GM19239 (cell line): ENCODE measurements at regions not wholly inside any gene's neighbourhood (a gene's known extent, or its start where the extent isn't known, plus 50 kb on each side); places are given as distances from the start of the nearest gene placed in this dataset.

Source experiments
- DNase-seq: peaks from one replicate; pipeline ENCODE4 v3.0.0; 2011; ENCODE audit warnings: low spot score; ENCODE audit not compliant: insufficient read length
- FAIRE-seq: peaks from 2 replicates; lab custom pipeline; 2011; peaks lifted over from hg19 to GRCh38; lab: Jason Lieb, UNC

DNA sequence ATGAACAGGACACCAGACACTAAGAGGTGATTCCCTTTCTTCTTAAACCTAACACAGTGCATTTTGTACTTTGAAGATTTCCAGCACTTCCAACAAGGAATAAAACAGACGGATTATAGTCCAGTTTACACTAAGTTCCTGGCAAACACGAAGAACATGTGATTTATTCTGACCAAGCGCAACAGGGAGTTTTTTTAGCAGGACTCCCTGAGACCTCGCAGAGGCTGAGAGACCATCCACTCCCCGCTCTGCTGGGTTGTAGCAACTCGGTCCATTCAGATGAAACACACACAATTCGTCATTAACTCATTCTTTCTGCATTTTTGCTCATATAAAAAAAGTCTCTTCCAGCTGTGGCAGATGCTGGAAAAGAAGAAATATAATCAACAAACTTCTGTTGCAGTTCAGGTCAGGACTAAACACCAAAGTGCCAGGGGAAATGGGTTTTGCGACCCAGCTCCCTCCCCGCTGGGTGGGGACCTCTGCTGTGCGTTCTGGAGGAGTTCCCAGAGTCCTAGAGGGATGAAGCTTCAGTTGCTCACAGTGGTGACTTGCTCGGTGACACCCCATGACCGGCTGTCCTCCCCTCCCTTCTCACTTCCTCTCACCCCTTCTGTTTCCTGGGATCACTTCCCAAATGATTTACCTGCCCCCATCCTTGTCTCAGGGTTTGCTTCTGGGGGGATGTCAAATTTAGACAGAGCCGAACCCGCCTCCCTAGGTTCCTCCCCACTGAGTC, 52.5 kb downstream of the KCNF1 start:
- no peak for FAIRE-seq
- no peak for DNase-seq

- DNase-seq: no peak
- FAIRE-seq: no peak
These were observed 53.6 kb downstream of the KCNF1 start for GRCh38 chr2:10965241-10965843.

DNA sequence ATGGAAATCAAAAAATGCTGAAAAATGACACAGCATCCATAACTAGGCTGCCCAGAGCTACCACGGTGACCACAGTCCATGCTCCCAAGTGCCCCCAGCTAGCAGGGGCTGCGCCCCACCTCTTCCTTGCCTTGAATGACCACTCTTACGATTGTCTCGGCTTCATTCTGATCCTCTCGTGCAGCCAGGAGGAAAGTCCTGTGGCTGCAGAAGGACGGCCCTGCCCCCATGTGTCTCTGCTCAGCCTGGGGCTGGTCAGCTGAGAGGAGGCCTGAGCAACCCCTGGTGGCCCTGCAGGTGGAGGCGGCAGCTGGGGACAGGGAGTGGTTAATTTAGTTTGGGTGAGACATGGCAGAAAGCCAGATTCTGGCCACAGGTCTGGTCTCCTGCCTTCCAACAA, 54.3 kb downstream of the KCNF1 start:
- no peak for FAIRE-seq

GRCh38 chr2:10966741-10967140, 55.0 kb downstream of the KCNF1 start:
- DNase-seq: no peak
- no peak for FAIRE-seq

More for the DNA sequence above, 54.3 kb downstream of the KCNF1 start:
- DNase-seq: no peak

DNA sequence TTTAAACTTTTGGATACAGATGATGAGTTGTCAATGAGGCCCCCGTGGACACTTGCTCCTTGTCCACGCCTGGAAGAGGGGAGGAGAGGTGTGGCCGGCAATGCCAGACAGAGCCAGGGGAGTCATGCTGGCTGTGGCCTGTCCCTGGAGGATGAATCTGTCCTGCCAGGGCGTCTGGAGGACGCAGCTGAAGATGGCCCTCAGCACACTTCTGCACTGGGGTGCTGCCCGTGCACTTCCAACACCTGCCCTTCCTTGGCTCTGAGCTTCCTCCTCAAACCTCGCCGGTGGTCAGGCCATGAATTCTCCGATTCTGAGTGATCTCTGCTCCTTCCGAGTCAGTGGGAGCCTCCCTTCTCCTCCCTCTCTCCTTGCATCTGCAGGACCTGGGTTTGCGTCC, 56.4 kb downstream of the KCNF1 start:
- FAIRE-seq: no peak
- no peak for DNase-seq

DNA sequence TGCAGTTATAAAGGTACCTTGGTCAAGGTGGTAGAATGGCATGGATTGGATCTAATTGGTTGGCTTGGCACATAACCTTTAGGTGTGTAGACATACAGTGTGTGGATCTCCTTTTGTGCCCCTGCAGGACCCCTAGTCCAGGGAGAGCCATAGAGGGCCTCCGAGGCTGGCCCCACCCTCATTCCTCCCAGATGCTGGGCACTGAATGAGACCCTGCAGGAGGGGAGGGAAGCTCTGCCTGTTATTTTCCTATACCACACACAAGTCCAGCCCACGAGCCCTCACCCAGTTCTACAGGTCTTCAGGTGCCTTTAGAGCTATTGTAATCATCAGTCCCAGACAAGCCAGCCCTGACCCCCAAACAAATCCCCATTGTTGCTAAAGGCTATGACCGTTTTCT, 58.9 kb downstream of the KCNF1 start:
- no peak for FAIRE-seq

DNA sequence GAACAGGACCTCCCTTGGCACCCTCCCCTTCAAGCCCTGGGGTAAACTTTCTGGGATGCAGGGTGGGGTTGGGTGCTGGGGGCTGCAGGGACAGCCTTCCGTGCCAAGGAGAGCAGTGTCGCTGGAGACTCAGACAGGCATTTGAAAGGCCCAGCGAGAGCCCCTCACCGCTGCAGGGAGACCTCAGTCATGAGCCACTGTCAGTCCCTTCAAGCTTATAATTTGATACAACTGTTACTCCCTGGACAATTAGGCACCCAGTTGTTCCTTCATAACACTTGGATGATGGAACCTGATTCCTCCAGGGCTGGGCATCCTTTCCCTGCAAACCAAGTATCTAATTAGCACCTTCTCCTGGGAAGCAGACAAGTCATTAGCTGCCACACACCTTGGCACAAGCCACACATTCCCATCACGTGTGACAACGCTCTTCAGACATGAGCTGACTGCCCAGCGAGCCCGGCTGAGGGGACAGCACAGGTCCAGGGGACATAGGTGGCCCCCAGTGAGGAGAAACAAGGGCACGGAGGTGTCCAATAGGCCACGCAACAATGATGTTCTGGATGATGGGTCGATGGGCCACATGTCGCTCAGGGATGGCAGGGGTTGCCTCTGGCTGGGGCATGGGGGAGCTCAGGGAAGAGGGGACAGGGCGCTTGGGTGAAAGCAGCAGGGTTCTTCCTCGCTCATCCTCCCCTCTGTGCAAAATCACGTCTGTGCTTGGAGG, 59.6 kb downstream of the KCNF1 start:
- no peak for FAIRE-seq
- no peak for DNase-seq

More for the DNA sequence above, 58.9 kb downstream of the KCNF1 start:
- DNase-seq: no peak

- DNase-seq: no peak
- FAIRE-seq: no peak
These were observed 60.1 kb downstream of the KCNF1 start for GRCh38 chr2:10971888-10972260.

- no peak for DNase-seq
- FAIRE-seq: no peak
These were observed 61.1 kb downstream of the KCNF1 start for GRCh38 chr2:10972683-10973433.

GRCh38 chr2:10973766-10974165, 62.0 kb downstream of the KCNF1 start:
- FAIRE-seq: no peak
- DNase-seq: no peak

DNA sequence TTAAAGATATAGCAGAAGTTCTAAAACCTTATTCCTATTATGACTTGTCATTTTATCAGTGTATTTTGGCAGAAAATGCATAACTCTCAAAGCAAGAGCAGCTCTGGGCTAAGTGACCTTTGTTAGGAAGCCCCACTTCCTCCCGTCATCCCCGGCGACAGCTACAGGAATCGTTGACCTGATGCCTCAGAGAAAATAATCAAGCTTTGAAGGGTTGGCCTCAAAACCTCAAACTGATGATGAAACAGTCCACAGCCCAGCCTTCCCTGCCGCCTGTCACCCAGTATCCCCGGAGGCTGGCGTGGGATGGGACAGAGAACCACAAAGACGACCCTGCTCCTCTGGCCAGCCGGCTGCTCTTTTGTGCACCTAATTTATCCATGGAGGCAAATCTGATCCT, 65.3 kb downstream of the KCNF1 start:
- DNase-seq (no peak), FAIRE-seq (no peak)

GRCh38 chr2:10977621-10978020, 65.9 kb downstream of the KCNF1 start:
- FAIRE-seq (no peak), DNase-seq (no peak)

GRCh38 chr2:10978090-10978670, 66.4 kb downstream of the KCNF1 start:
- no peak for FAIRE-seq
- DNase-seq: no peak

DNA sequence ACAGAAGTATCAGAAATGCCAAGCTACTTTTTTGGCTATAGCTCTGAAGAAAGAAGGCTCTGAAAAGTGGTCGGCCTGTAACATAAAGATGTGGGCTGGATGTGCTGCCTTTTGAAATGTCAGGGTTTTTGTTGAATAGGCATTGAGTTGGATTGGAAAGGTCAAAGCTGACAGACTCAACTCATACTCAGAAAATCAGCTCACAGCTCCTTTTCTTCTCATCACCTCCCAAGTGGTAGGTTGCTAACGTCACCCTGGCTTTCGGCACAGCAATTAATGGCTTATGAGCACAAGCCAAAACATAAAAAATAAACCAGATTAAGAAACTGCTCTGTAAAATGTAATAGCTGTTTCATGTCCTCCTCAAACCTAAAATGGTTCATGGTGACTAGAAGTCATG, 68.3 kb downstream of the KCNF1 start:
- DNase-seq (no peak), FAIRE-seq (no peak)

DNA sequence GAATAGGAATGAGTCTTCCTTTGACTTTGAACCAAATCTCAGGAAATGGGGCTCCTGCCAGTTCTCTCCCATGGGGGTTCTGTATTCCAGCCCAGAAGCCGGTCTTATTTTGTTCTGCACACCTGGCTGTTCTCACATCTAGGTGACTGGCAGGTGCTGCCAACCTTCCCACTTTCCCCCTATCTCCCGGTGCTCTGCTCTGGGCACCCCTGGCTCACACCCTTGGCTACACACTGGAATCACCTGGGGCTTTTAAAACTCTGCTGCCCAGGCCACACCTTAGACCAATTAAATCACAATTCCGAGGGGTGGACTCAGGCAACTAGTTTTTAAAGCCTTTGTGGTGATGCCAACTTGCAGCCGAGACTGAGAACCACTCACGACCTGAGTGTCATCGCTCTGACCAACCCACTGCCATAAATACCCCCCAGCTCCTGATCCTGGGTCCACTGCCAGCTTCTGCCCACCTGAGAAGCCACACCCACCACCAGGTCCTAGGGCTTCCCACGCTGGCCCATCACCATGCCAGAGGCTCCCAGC, 69.2 kb downstream of the KCNF1 start:
- no peak for FAIRE-seq
- no peak for DNase-seq

- DNase-seq (no peak), FAIRE-seq (no peak)
These were observed 69.7 kb downstream of the KCNF1 start for GRCh38 chr2:10981451-10981850.

- DNase-seq: no peak
- no peak for FAIRE-seq
These were observed 70.3 kb downstream of the KCNF1 start for GRCh38 chr2:10981941-10982431.

GRCh38 chr2:10982931-10983701, 71.4 kb downstream of the KCNF1 start:
- no peak for DNase-seq

GRCh38 chr2:10983711-10984110, 72.0 kb downstream of the KCNF1 start:
- no peak for DNase-seq
- FAIRE-seq: no peak

More at GRCh38 chr2:10982931-10983701, 71.4 kb downstream of the KCNF1 start:
- FAIRE-seq: no peak
